ENCODE measurements at regions not wholly inside any gene's neighbourhood (a gene's known extent, or its start where the extent isn't known, plus 50 kb on each side); places are given as distances from the start of the nearest gene placed in this dataset.
"Not testable (repeated sequence)": the region's sequence is repeated elsewhere in the genome, so short reads cannot be mapped to it uniquely, and the experiment has no call there.

DNA sequence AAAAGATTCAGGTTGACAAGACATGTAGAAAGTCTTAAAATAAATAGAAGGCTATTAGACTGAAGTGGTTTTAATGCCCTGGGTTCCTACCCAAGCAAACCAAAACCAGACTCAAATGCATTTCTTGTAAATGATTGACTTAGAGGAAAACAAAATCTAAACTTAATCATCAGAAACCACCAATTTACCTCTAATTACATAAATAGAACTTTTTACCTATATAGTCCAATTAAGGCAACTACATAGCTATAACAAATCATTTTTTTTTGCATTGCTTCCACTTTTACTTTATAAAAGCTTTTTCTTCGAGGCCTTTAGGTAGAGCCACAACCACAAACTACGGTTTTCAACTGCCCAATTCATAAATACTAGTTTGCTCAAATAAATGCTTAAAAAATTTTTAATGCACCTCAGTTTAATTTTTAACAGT is 231.3 kb upstream of the ARHGEF26 start:
- DNase-seq (ENCODE audit: low read depth in 1 of 2, low spot score in 1 of 2): no peak

DNA sequence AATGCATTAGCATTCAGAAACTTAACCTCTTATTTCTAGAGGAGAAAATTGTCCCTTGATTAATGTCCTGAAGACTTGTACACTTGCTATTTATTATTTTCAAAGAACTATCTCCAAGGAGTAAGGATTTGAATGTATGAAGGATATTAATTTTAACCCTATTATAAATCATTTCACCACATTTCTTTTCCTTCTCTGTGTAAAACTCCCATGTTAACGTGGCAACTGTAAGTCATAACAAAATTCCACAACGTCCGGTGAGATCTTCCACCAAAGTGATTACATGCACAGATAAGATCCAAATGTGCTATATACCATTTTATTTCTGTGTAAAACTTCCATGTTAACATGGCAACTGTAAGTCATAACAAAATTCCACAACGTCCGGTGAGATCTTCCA is 229.1 kb upstream of the ARHGEF26 start:
- no peak for DNase-seq (ENCODE audit: low read depth in 1 of 2, low spot score in 1 of 2)

DNA sequence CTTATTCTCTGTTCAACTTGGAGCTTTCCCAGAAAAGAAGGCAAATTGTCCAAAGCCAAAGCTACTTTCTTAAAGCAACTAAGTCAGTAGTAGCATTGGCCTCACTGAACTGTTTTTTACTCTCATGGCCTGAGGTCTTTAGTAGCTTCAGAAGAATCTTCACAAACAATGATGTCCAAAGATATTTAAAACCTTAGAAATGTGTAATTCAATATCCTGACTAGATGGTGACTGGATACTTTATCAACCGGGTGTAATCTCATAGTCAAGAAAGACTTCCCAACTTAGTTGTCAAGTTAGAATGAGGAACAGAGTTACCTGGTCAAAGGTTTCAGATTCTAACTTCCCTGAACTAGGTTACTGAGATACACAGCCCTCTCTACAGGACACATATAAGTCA is 226.3 kb upstream of the ARHGEF26 start:
- DNase-seq (ENCODE audit: low read depth in 1 of 2, low spot score in 1 of 2): no peak

DNA sequence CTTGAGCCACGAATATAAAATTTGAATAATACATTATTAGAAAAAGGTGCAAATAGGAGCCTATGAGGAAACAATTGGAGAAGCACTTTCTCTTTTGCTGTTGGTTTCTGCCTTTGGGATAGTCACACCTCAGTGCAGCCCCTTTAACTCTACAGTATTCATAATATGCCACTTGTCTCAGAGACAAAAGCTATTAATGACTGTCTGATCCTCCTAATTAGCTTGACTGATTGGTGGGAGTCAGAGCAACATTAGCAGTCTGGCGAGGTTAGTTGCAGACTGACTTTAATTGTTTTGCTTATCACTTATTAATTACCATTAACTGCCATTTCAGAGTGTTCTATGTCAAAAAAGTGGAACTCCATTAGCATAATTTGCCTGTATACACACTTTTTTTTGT is 225.0 kb upstream of the ARHGEF26 start:
- DNase-seq (ENCODE audit: low read depth in 1 of 2, low spot score in 1 of 2): no peak

DNA sequence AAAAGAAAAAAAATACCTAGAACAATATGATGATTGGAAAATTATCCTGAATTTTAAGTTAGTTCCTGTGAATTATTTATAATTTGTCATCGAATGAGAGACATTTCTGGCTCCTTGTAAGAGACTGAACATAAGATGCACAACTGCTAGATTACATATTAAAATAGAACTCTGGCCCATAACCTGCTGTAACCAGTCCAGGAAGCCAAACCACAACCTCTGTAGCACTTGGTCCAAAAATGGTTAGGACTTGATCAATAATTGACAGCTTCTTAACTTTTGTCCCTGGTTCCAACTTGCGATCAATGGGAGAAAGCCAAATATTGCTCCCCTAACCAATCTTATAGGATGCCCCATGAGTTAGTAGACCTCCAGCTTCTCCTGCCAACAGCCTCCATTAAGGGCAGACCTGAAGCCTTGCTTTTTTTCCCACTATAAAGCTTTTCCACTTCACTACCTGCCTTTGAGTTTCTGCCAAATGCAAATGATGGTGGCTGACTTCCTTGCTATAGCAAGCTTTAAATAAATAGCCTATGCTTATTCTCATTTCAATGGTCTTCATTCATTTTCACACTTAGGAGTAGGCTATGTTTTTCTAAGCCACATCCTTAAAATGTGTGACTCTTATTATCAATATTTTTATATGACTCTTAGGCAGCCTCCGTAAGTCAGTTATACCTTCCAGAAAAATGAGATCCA is 224.0 kb upstream of the ARHGEF26 start:
- no peak for DNase-seq (ENCODE audit: low read depth in 1 of 2, low spot score in 1 of 2)

DNA sequence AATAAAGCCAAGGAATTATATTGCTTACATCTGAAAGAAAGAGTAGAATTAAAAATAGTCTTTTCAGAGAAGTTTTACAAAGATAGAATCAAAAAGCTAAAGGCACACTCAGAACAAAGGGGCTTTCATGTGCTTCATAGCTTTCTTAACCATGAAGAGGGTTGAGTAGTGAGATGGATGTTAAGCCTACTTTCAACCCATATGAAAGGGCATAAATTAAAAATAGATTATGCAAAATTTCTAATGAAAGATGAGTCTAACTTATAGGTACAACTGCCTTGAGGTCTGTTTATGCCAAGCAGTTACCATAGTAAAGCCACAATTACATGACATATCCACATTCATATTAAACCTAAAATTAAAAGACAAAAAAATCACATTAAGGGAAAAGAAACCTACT is 223.3 kb upstream of the ARHGEF26 start:
- DNase-seq (ENCODE audit: low read depth in 1 of 2, low spot score in 1 of 2): no peak

DNA sequence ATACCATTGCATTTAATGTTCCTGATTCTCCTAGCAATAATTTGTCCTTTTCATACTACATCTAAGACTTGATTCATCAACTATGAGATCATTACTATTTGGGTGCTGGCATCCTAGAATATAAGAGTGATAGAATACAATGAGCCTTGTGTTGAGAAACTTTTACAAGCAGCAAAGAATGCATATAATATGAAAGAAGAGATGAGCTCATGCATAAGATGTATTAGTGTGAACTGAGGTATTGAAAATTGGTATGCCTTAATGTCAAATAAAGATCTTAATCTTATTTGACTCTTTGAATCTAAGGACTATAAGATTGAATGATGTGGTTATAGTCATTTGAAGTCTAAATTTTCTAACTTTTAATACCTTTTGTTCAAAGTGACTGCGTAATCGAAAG is 220.0 kb upstream of the ARHGEF26 start:
- no peak for DNase-seq (ENCODE audit: low read depth in 1 of 2, low spot score in 1 of 2)

DNA sequence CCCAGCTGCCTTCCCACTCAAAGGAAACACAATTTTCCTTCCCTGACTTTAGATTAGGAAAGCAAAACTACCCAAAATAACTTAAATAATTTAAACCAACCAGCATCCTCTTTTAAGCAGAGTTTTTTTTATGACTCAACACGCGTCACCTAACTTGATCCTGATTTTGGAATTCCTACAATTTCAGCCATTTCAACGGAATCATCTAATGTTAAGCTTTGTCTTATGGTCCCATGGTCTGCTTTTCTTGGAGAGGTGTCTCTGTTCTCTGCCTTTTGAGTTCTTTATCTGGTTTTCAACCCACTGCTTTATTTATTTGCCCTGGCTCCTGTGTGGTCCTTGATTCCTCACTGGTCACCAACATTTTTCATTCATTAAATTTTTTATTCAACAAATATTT is 219.2 kb upstream of the ARHGEF26 start:
- DNase-seq (ENCODE audit: low read depth in 1 of 2, low spot score in 1 of 2): no peak

DNA sequence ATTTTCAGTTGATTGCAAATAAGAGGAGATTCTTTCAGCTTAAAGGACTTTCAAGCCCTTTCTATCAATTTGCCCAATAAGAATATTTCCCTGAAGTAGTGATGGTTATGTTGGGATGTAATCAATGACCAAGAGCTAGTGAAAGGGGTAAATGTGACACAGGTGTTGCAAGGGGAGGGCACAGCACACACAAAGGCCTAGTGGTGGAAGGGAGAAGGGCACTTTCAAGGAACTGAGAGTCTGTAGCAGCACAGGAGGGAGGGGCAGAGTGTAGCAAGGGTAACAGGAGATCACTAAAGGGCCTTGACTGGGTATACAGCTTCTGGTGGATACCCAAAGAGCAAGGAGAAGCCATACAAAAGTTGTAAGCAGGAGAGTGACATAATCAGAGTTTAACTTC is 217.8 kb upstream of the ARHGEF26 start:
- no peak for DNase-seq (ENCODE audit: low read depth in 1 of 2, low spot score in 1 of 2)

DNA sequence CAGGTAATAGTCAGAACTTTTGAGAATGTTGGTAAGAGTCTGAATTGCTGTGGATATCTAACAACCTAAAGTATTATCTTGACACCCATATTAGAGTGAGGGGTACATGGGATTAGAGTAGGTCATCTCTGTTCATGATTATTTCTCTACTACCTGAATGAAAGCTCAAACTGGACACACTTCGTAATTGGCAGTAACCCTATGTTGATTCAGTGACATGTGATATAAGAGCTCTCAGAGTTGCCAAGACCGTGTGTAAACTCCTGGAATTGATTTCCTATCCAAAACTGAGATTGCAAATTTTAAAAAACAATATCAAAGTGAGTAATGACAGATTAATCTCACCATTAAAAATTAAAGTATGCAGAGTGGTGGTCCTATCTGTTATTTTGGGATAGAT is 214.8 kb upstream of the ARHGEF26 start:
- DNase-seq (ENCODE audit: low read depth in 1 of 2, low spot score in 1 of 2): no peak

DNA sequence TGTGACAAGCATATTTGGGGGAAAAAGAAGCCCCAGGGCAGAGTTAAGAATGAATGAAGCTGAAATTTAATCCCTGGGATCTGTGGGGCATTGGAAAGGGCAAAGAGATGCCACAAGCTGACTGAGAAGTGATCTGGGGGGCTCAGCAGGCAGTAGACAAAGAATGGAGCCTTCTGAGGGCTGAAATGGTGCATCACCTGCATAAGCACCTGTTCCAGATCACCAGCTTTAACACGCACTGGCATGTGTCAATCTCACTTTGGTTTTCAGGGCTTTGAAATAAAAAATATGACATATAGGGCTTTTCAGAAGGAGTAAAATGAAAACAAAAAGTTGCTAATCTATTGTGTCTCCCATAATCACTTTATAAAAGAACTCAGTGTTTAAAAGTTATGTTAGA is 210.8 kb upstream of the ARHGEF26 start:
- no peak for DNase-seq (ENCODE audit: low read depth in 1 of 2, low spot score in 1 of 2)

DNA sequence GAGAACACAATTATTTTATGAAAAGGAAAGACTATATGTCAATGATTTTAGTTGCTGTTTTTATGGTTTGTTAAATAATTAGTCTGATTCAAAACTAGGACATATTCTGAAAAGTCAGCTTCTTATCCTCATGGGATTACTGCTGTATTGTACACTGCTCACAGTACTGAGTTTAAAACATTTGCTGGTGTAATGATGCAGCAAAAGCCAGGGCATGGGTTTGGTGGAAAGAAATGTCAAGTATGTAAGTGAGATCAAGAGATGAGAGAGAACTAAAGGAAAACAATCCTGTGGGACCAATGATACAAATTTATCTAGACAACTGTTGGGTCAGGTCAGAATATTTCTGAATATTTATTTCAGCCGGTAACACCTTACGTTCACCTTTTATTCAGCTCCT is 210.1 kb upstream of the ARHGEF26 start:
- DNase-seq (ENCODE audit: low read depth in 1 of 2, low spot score in 1 of 2): no peak

DNA sequence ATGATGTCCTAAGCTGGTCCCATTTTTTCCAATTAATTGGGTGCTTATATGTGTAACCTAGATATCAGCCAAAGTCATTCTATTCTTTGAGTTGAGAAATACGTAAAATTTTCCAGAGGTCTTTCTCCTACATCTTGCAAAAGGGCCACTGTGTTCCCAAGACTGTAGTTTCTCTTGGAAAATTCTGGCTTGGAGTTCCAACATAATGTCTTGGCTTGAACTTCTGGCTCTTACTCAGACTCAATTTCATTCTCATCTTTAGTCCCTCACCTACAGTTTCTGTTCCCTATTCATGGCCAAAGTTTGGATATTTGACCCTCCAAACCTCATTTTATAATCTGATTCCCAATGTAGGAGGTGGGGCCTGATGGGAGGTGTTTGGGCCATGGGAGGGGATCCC is 201.4 kb upstream of the ARHGEF26 start:
- DNase-seq (ENCODE audit: low read depth in 1 of 2, low spot score in 1 of 2): no peak

DNA sequence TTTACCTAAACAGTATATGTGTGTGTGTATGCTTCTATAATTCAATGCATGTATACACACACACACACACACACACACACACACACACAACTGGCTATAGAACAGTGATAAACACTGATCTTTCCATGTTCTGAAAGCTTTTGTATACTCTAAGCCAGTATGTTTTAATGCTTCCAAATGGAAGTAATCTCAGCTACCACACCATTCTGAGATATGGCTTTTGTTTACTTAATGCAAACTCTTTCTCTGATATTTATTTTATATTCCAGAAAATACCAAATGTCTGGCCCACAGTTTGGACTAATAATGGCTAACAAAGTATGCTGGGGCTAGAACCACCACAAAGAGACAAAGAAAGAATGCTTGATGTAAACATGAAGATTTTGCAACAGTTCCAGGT is 199.4 kb upstream of the ARHGEF26 start:
- DNase-seq (ENCODE audit: low read depth in 1 of 2, low spot score in 1 of 2): no peak

DNA sequence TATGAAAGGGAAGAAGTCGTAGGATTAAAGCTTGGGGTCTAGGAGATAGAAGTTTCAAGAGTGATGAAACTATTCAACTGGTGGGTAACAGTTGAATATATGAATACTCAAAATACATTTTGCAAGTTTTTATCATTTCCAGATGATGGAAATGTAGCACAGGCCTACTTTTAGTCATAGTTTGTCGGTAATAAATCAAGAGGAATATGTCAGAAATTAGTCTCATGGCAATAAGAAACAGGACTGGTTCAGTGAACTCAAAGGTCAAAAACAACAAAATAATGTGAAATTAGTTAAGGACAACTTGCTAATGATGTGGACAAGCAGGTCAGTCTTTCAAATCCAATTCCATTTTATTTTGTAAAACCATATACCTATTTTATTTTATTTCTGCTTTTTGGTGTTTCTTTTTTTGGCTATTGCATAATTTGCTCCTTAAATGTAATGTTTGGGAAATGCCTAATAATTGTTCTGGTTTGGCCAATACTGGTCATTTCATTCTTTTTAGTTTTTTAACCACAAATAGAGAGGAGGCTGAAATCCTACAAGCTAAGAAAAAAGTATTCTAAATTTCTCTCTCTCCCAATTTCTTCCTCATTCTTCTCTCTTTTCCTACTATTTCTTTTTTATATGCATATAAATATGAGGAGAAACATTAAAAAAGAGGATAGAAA is 195.2 kb upstream of the ARHGEF26 start:
- DNase-seq (ENCODE audit: low read depth in 1 of 2, low spot score in 1 of 2): no peak

DNA sequence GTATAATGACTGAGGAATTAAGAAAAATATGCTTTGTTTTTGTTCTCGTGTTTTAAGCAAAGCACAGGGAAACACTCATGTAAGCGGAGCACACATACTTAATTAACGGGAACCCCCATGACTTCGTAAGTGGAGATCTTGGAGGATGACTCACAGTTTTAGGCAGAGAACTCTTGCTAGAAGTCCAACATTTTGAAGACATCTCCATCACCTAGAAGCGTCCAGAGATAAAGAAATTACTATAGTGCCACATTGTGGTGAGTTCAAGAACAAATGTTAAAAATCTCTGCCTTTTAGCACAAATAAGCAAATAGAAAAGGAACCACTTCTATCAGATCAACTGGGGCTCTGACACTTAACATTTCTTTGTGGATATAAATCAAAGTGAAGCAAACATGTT is 194.1 kb upstream of the ARHGEF26 start:
- no peak for DNase-seq (ENCODE audit: low read depth in 1 of 2, low spot score in 1 of 2)

DNA sequence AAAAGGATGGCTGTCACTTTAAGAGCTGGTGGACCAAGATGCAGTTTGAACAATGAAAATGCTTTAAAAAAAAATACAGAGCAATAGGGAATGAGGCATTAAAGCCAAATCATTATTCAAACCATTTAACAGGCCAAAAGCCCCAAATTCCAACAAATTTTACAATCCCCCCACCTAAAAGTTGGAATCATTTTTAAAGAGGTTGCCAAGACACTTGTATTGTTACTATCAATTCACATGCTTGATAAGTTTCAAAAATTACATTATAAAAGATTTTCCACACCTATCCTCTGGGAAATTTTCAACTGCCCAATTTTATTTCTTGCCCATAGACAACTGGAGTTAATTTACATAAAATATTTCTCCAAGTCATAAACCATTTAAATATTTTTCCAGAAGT is 192.3 kb upstream of the ARHGEF26 start:
- no peak for DNase-seq (ENCODE audit: low read depth in 1 of 2, low spot score in 1 of 2)

DNA sequence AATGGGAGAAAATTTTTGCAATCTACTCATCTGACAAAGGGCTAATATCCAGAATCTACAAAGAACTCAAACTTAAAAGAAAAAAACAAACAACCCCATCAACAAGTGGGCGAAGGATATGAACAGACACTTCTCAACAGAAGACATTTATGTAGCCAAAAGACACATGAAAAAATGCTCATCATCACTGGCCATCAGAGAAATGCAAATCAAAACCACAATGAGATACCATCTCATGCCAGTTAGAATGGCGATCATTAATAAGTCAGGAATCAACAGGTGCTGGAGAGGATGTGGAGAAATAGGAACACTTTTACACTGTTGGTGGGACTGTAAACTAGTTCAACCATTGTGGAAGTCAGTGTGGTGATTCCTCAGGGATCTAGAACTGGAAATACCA is 187.7 kb upstream of the ARHGEF26 start:
- not testable (repeated sequence) for DNase-seq (ENCODE audit: low read depth in 1 of 2, low spot score in 1 of 2)

DNA sequence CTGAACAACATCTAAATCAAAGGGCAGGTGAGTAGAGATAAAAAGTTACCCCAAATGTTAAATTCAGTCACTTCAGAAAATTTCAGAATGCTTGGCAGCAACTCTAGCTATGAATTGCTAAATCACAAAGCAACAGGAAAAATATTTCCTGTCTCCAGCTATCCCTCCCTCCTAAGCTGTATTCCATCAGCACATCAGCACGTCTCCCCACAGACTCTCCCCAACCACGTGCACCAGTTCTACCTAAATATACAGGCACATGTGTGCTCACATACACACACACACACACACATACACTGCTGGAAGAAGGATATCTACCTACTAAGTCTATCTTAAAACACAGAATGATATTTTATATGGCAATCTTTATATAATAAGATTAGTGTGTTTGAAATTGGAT is 177.1 kb upstream of the ARHGEF26 start:
- no peak for DNase-seq (ENCODE audit: low read depth in 1 of 2, low spot score in 1 of 2)

DNA sequence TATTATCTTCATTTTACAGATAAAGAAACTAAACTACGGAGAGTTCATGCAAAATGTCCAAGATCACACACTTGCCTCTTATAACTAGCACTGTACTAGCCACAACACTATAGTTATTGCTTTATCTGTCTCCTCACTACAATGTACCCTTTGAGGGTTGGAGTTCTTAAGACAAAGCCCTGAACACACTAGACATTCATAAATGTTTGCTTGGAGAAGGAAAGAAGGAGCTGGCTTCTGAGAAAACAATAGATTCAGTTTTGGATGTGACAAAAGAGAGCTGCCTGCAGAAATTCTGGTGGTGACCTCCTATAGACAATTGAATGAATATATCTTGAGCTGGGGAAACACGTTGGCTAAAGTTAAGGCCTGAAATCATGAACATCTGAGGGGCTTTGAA is 169.9 kb upstream of the ARHGEF26 start:
- DNase-seq (ENCODE audit: low read depth in 1 of 2, low spot score in 1 of 2): no peak

DNA sequence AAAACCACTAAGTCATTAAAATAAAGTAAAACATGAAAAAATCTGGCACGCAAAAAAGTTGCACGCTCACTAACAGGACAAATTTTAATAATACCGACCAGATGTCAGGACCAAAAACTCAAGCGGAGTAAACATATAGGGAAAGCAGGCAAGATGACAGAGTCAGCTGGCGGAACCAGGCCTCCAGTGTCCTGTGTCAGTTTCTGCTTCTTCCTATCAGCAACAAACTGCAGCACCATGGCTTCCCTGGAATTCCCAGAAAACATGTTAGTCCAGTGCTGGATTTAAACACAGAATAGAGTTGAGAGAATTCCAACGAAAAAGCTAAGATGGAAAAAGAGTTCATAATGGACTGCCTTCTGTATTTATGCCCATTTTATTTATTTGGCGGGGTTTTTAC is 169.1 kb upstream of the ARHGEF26 start:
- no peak for DNase-seq (ENCODE audit: low read depth in 1 of 2, low spot score in 1 of 2)

DNA sequence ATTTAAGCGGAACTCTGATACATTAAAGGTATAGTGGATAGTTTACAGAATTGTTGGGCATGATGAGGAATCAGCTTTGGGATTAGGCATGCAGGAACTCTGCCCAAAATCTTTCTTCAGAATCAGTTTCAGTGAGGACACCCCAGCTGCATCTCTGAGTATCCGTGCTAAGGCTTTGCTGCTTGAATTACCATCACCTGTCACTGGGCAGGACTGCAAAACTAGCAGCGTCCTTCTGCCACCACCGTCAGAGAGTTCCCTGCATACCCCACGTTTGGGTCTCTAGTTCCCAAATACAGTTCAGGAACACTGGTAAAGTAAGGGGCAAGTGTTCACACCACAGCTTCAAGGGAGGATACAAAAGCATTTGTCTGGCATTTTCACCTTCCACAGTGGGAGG is 164.6 kb upstream of the ARHGEF26 start:
- DNase-seq (ENCODE audit: low read depth in 1 of 2, low spot score in 1 of 2): no peak

DNA sequence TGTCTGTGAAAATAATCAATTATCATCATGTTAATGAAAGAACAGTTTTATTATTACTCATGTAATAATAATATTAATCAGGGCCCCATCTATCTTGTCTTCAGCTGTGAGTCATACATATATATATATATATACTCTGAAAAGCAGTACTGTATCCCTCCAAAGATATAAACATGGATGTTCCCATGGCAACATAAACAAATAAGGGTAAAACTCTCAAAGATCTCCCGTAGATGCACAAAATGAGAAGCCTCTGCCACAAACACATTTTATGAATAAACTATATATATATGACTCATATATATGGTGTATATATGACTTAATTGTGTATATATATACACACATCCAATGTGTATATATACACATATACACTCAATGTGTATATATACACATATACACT is 163.8 kb upstream of the ARHGEF26 start:
- no peak for DNase-seq (ENCODE audit: low read depth in 1 of 2, low spot score in 1 of 2)

Measured in stimulated activated CD4-positive, alpha-beta T cell treated with anti-CD3 and anti-CD28 coated beads, Interleukin-15, amount 100 ng/mL, for 1 hour (primary cell).